ENCODE measurements at regions not wholly inside any gene's neighbourhood (a gene's known extent, or its start where the extent isn't known, plus 50 kb on each side); places are given as distances from the start of the nearest gene placed in this dataset.
"Not testable (repeated sequence)": the region's sequence is repeated elsewhere in the genome, so short reads cannot be mapped to it uniquely, and the experiment has no call there.

- DNase-seq: no peak
Observed at GRCh38 chr7:110186334-110186733, 904.6 kb upstream of the LRRN3 start.

DNA sequence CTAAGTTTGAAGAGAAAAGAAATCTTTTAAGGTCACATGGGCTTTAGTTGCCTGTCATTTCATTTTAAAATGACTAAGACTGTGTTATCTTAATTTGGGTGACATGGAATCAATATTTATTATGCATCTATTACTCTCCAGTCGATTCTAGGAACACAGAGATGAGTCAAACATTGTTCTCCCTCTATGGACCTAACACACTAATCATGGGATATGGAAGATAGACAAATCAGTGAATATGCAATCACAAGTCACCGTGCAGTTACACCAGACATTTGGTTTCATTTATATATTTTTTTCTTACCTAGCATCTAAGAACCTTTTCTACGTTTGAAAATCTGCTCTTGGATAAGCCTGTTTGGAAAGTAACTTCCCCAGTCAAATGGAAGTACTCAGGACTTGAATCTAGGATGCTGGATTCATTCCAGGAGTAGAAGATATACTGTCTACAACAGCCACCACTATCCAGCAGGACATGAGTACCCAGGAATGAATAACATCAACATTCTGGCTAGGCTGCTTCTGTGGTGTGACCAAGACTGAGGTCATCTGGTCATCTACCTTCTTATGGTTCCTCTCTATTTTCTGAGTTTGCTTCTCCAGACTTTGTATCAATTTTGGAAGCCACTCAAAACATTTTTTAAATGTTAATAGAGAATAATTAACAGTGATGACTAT is 902.9 kb upstream of the LRRN3 start:
- no peak for DNase-seq

GRCh38 chr7:110204527-110204926 is 886.4 kb upstream of the LRRN3 start:
- DNase-seq: no peak

DNA sequence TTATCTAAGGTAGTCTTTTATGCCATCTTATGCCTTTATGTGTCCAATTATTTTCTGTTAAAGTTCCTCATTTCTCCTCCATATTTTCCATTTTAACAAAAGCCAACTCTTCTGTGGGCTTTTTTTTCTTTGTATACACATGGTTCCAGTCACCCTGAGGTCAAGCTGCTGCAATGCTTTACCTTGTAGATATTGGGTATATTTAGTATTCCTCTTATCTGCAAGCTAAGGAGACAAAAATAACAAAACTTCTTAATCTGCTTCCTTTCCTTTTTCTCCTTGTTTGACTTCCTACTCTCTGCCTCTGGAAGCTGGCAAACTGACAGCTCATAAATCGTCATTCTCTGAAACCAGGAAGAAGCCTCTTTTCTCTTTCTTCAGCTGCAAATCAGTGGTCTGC is 885.0 kb upstream of the LRRN3 start:
- no peak for DNase-seq

DNA sequence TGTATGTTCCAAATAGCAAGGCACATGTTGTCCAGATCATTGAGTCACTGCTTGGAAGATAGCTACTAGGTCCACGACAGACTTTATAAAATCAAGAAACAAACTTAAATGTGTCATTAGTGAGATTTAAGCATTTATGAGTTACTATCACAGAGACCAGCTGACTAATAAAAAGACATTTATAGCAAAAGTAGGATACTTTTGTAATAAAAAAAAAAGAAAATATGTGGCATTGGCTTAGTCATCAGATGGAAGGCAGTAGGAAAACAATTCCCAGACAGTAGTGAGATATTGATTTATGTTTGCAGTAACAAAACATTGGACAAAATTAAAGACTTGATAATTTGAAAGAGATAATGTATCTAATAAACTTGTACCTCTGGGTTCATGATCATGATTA is 881.0 kb upstream of the LRRN3 start:
- DNase-seq: no peak

- DNase-seq: no peak
Observed at GRCh38 chr7:110210941-110211608, 879.9 kb upstream of the LRRN3 start.

- DNase-seq: no peak
Observed at GRCh38 chr7:110224643-110225042, 866.3 kb upstream of the LRRN3 start.

- no peak for DNase-seq
Observed at GRCh38 chr7:110246118-110246517, 844.8 kb upstream of the LRRN3 start.

DNA sequence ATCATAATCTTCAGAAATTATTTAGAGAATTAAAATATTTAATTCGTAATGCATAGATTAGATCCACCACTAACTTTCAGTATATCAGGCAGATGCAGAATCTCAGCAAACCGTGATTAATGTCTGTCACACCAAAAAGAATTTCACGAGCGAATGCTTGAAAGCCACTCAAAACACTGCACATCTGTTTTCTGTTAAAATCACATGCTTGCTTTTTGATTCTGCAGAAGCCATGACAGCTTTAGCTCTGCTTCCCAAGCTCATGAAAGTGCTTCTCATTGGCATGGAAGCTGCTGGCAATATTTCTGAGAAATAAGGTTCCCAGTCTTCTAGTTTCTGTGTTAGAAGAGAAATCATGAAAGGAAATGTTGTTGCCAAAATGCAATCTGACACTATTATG is 837.8 kb upstream of the LRRN3 start:
- no peak for DNase-seq

DNA sequence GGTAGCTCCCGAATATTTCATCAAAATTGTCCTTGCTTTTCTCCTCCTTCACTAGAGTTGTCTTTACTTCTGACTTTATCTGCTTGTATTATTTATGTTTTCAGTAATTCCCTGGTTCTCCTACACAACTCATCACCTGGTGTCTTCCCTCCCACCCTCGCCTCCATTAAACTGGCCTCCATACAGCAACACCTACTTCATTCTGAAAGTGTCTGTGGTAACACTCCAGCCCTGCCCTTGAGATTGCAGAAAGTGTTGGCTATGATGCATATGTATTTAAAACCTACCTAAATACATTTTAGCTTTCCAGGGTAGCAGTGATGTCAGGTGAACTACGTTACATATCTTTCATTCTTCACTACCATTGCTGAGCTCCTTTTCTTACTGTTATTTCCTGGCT is 833.3 kb upstream of the LRRN3 start:
- DNase-seq: no peak

GRCh38 chr7:110262251-110262650 is 828.7 kb upstream of the LRRN3 start:
- no peak for DNase-seq

DNA sequence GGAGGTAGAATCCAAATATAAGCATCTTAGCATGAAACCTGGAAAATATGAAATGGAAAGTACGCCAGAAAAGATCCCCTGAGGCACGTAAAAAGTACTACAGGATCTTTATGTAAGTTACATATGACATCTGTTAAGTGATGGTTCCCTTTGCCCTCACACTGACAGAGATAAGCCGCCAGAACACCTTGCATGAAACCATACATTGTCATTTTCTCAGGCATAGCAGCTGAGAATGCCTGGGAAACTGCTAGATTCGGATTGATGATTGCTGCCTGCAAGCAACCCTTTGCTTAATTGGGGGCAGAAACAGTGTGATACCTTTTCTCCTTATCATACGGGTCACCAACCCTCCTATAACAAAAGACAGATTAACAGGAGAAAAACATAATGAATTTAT is 826.6 kb upstream of the LRRN3 start:
- DNase-seq: no peak

DNA sequence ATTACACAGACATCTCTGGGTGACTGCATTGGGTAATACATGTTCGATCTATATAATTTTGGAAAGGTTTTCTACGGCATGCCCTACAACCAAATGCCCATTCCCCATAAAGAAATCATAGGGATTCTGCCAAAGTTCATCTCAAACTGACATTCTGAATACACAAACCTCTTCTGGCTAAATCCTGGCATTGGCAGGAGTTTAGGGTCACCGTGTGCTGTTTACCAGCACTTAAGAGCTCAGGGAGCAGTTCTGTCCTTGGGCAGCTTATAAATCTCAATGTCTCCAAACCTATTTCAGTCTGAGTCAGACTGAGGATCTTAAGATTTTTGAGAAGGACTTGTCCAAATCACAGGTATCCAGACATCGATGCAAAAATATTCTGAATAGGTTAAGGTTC is 809.6 kb upstream of the LRRN3 start:
- DNase-seq: no peak

DNA sequence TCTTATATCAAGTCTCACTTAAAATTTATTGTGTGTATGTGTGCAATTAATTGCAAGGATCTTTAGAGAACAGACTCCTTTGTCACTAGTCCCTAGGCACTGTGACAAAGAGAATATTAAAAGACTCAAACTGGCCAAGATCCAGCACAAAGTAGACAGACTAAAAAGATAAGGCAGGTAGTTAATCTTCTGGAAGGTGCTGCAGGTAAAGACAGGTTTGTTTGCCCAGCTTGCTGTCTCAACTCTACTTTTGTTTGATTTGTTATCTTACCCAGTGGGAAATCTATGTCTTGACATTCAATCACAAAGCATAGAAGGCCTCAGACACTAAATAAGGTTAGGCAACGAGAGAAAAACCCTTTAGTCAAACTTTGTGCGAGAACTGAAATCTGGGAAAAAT is 807.9 kb upstream of the LRRN3 start:
- DNase-seq: no peak

- DNase-seq: no peak
Observed at GRCh38 chr7:110291430-110291829, 799.5 kb upstream of the LRRN3 start.

- DNase-seq: no peak
Observed at GRCh38 chr7:110296321-110296720, 794.6 kb upstream of the LRRN3 start.

- DNase-seq: no peak
Observed at GRCh38 chr7:110307776-110308175, 783.2 kb upstream of the LRRN3 start.

DNA sequence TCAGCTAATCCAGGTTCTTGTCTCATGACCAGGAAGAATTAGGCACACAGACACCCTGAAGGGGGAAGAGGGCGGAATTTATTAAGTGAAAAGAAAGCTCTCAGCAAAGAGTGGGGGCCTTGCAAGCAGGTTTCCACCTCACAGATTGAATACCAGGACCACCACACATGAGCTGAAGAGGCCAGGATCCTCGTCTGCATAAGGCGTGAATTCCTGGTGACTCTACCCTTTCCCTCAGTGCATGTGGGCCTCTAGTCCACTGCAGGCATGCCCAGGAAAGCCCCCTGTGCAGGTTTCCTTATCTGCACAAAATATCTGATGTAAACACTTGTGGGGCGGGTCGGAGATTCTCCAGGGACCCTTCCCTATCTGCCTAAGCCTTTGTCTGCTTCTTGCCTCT is 782.1 kb upstream of the LRRN3 start:
- DNase-seq: no peak

DNA sequence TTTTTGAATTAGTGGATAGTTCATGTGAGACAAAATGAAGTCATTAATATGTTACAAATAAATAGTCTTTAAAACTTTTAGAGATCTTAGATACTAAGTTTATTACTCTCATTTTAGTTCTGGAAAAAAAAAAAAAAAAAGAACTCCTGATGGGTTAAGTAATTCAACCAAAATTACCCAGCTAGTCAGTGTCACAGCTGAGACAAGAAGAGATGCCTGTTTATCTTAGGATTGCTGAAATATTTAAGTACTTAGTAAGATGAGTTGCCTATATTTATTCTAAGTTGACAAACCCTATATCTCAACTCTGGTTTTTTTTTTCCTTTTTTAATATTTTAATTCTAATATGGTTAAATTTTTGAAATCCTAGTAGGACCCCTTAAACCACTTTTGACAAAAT is 781.0 kb upstream of the LRRN3 start:
- DNase-seq: no peak

DNA sequence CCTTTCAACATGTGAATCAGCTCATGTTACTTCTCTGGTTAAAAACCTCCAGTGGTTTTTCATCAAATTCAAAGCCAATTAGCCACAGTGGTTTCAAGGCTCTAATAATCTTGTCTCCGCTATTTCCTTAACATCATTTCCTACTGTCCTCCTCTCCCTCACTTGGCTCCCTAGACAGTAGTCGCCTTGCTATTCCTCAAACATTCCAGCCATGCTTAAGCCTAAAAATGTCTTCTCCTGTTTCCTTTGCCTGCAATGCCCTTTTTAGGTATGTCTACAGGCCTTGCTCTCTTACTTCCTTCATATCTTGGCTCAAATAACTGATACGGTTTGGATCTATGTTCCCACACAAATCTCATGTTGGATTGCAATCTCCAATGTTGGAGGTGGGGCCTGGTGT is 779.4 kb upstream of the LRRN3 start:
- DNase-seq: no peak

GRCh38 chr7:110317541-110318265 is 773.2 kb upstream of the LRRN3 start:
- no peak for DNase-seq

DNA sequence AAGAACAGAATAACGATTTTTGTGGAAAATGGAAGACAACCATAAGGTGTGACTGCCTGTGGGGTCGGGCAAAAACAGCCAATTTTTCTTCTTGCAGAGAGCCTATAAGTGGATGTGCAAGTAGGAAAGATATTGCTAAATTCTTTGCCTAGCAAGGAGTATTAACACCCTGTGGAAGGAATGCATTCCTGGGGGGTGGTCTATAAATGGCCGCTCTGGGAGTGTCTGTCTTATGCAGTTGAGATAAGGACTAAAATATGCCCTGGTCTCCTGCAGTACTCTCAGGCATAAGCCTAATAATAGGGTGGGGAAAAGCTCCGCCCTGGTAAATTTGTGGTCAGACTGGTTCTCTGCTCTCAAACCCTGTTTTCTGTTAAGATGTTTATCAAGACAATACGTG is 770.6 kb upstream of the LRRN3 start:
- DNase-seq: not testable (repeated sequence)

- no peak for DNase-seq
Observed at GRCh38 chr7:110322796-110323195, 768.1 kb upstream of the LRRN3 start.

- DNase-seq: no peak
Observed at GRCh38 chr7:110326966-110327365, 764.0 kb upstream of the LRRN3 start.

All from SHP77 treated with DMSO at 0.1 percent for 48 hours (cell line).